NT2/D1 (cell line): ENCODE measurements at regions not wholly inside any gene's neighbourhood (a gene's known extent, or its start where the extent isn't known, plus 50 kb on each side); places are given as distances from the start of the nearest gene placed in this dataset.

Experiments used
- SUZ12 ChIP-seq: IDR thresholded peaks from 2 replicates; pipeline ENCODE4 v1.6.1; 2011; ENCODE audit not compliant: insufficient read length, insufficient read depth; ENCODE audit errors: extremely low read depth
- YY1 ChIP-seq: IDR thresholded peaks from 2 replicates; pipeline ENCODE4 v1.6.1; 2011; ENCODE audit not compliant: insufficient read length, insufficient read depth
- ZNF274 ChIP-seq: IDR thresholded peaks from 2 replicates; pipeline ENCODE4 v1.6.1; 2011; ENCODE audit warnings: mild to moderate bottlenecking, low read depth, low read length

DNA sequence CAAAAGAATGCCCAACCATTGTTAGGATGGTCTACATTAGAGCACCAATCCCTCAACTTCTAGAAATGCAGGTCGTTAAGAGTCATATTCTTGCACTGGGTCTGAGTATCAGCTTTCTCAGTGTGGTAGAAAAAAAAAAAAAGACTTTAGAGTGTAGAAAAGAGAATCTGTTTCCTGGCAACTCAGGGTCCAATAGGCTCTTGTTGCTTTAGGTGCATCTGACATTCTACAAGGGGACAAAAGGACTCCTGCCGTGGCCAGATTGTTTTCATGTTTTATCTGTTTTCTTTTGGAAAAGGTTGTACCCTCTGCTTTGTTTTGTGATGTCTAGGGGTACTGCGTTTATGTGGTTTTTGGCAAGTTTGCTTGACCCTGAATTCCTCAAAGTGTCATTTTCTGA lies 105.4 kb upstream of the KCNK2 start:
- TF ChIP-seq YY1, result no peak
- no peak for TF ChIP-seq ZNF274
- TF ChIP-seq SUZ12, result no peak
